A549 (cell line): ENCODE measurements at regions not wholly inside any gene's neighbourhood (a gene's known extent, or its start where the extent isn't known, plus 50 kb on each side); places are given as distances from the start of the nearest gene placed in this dataset.

ENCODE experiments used
- KDM5A ChIP-seq: fragments of 200-600 bp; sonication (generic); IDR thresholded peaks from 2 replicates; pipeline ENCODE4 v1.6.1; 2016; ENCODE audit warnings: antibody characterized with exemption, mild to moderate bottlenecking
- POLR2A ChIP-seq: IDR thresholded peaks from 2 replicates; pipeline ENCODE4 v1.6.1; 2012; ENCODE audit warnings: mild to moderate bottlenecking, low read length
- TF ChIP-seq, protein P1 (sequence below): IDR thresholded peaks from 2 replicates; pipeline ENCODE4 v1.6.1; 2012

- TF ChIP-seq POLR2A (no peak), KDM5A (no peak)
- TF ChIP-seq, protein P1, sequence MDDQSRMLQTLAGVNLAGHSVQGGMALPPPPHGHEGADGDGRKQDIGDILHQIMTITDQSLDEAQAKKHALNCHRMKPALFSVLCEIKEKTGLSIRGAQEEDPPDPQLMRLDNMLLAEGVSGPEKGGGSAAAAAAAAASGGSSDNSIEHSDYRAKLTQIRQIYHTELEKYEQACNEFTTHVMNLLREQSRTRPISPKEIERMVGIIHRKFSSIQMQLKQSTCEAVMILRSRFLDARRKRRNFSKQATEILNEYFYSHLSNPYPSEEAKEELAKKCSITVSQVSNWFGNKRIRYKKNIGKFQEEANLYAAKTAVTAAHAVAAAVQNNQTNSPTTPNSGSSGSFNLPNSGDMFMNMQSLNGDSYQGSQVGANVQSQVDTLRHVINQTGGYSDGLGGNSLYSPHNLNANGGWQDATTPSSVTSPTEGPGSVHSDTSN = no peak
Measured at GRCh38 chr18:33814546-33814945, 236.5 kb downstream of the ASXL3 start.
